SK-N-SH (cell line): ENCODE measurements at regions not wholly inside any gene's neighbourhood (a gene's known extent, or its start where the extent isn't known, plus 50 kb on each side); places are given as distances from the start of the nearest gene placed in this dataset.

Experiments used
- GATA2 ChIP-seq: sonication (generic); formaldehyde crosslinking; IDR thresholded peaks from 2 replicates; pipeline ENCODE4 v1.5.0; 2020; ENCODE audit warnings: mild to moderate bottlenecking, missing genetic modification reagents
- IRF3 ChIP-seq: fragments of 150-350 bp; IDR thresholded peaks from 2 replicates; pipeline ENCODE4 v1.6.1; 2016; ENCODE audit warnings: mild to moderate bottlenecking, low read depth, low read length
- MXI1 ChIP-seq: IDR thresholded peaks from 2 replicates; pipeline ENCODE4 v1.6.1; 2012; ENCODE audit warnings: mild to moderate bottlenecking, low read depth, low read length, improper control_type of control experiment
- SIN3A ChIP-seq: IDR thresholded peaks from 2 replicates; pipeline ENCODE4 v1.6.1; 2012; ENCODE audit warnings: low read depth, mild to moderate bottlenecking, low read length, moderate library complexity, borderline replicate concordance
- TAF1 ChIP-seq: IDR thresholded peaks from 2 replicates; pipeline ENCODE4 v1.6.1; 2012; ENCODE audit warnings: low read depth, mild to moderate bottlenecking, low read length, moderate library complexity, borderline replicate concordance

GRCh38 chr3:127081001-127081720, 98.2 kb downstream of the PLXNA1 start:
- TF ChIP-seq MXI1: no peak
- no peak for TF ChIP-seq TAF1
- TF ChIP-seq SIN3A: no peak
- TF ChIP-seq GATA2 (CRISPR knock-in tag): no peak
- no peak for TF ChIP-seq IRF3
